Left lobe of liver (tissue), 2 donors: ENCODE measurements at regions not wholly inside any gene's neighbourhood (a gene's known extent, or its start where the extent isn't known, plus 50 kb on each side); places are given as distances from the start of the nearest gene placed in this dataset.
"Not testable (repeated sequence)": the region's sequence is repeated elsewhere in the genome, so short reads cannot be mapped to it uniquely, and the experiment has no call there.

ENCODE experiments used
- ATAC-seq: fragments of 200-7000 bp; cut with Tn5 transposase; one replicate; pipeline ENCODE4 v1.9.1; 2020; ENCODE audit warnings: mild to moderate bottlenecking, moderate library complexity
- DNase-seq: peaks from one replicate; pipeline ENCODE4 v3.0.0-alpha.2; 2020; ENCODE audit warnings: low spot score
- donor health status: DM: no; HTN: no; CAD: no; lungs with moderate emphysema.
- donor health status: DM: no; HTN: yes; CAD: no.

GRCh38 chr9:94387338-94388010, 59.0 kb upstream of the NUTM2F start:
- not testable (repeated sequence) for ATAC-seq, DNase-seq

GRCh38 chr9:94388011-94388406, 59.6 kb upstream of the NUTM2F start:
- not testable (repeated sequence) for DNase-seq, ATAC-seq

DNA sequence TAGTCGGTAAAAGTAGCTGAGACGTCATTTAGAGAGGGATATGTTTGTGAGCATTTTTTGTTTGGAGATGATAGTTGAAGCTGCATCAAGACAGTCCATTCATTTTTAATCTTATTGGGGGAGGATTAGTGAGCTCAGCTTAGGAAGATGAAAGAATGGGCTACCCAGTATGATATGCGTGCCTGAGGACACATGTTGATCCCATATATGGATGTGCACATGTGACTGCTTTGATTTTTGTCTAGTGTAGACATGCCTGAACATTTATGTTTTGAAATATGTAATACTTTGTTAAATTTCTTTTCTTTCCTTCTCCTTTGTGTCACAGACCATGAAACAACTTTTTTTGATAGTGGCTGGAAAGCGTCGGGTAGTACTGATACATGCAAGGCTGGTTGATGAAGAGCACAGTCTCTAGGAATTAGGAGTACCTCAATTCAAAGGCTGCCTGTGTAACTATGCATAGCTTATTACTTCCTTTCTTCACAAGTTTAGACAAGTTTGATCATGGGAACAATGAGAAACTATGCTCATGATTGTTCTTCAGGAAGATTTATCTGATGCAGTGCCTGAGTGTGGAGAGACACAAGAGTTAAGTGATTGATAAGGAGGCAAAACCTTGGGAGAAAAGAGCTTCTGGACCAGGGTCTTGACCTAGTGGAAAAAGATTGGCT, 62.1 kb upstream of the NUTM2F start:
- DNase-seq, ATAC-seq: not testable (repeated sequence)

GRCh38 chr9:94392971-94393624, 64.7 kb upstream of the NUTM2F start:
- peak; percentile 85 for ATAC-seq
- not testable (repeated sequence) for DNase-seq

DNA sequence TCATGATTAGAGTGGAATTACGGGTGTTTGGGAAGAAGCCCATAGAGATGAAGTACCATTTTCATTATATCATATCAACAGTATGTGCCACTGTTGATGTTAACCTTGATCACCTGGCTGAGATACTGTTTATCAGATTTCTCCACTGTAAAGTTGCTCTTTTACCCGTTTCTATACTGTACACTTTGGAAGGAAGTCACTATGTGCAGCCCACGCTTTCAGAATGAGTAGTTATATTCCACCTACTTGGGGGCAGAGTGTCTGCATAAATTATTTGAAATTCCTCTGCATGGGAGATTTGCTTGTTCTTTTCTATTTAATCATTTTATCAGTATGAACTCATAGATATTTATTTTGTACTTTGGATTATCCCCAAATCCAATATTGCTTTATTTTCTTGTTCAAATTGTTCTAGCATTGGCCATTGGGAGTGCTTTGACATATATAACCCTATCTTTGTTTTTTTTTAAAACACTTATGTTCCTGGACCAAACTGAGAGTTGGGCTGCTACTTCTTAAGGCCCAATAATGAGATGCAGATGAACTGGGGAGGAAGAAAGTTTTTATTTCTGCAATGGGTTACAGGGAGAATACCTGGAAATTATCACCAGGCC, 69.4 kb upstream of the NUTM2F start:
- ATAC-seq, DNase-seq: not testable (repeated sequence)

GRCh38 chr9:94400461-94400860, 72.0 kb upstream of the NUTM2F start:
- ATAC-seq, DNase-seq: not testable (repeated sequence)

DNA sequence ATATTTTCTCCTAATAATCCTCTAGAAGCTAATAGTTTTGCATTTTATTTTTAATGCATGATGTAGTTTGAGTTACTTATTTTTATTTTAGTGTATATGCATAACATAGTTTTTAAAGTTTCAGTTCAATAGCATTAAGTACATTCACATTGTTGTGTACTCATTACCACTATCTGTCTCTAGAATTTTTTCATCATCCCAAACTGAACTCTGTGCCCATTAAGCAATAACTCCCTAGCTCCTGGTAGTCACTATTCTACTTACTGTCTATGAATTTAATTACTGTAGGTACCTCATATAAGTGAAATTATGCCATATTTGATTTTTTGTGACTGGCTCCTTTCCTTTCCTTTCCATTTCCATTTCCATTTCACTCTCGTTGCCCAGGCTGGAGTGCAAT, 74.4 kb upstream of the NUTM2F start:
- peak; percentile 73 for ATAC-seq
- DNase-seq: not testable (repeated sequence)

- ATAC-seq, DNase-seq: not testable (repeated sequence)
These were observed 75.1 kb upstream of the NUTM2F start for GRCh38 chr9:94403571-94403970.

DNA sequence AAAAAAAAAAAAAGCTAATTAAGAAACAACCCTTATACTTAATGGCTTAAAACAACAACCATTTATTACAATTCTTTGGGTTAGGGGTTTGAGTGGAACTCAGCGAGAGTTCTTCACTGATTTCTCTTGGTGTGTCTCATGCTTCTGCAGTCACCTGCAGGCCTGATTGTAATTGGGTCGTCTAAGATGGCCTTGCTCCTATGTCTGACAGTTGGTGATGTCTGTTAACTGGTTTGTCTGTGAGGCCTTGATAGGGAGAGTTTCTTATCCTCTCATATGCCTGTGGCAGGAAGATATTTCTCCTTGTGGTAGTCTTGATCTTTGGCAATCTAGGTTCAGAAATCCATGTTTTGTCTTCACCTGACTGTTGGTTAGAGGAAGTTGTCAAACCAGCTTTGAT, 85.2 kb upstream of the NUTM2F start:
- not testable (repeated sequence) for DNase-seq
- peak; percentile 37 for ATAC-seq

GRCh38 chr9:94415111-94415510, 86.7 kb upstream of the NUTM2F start:
- not testable (repeated sequence) for ATAC-seq, DNase-seq

DNA sequence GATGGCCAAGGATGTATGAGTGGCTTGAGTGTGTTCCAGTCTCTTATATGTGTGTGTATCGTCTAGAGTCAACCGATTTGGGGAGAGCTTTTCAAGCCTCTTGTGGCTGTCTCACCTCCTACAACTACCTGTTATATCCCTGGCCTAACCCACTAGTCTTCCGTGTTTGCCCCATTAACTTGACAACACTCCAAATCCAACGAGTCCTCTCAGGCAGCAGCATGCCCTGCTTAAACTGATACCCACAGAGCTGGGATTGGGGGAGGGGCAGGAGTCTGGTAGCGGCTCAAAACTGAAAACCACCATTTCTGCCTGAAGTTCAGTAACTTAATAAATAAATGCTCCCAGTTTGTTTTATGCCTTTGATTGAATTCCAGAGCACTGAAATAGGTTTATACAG, 91.7 kb upstream of the NUTM2F start:
- DNase-seq, ATAC-seq: not testable (repeated sequence)

DNA sequence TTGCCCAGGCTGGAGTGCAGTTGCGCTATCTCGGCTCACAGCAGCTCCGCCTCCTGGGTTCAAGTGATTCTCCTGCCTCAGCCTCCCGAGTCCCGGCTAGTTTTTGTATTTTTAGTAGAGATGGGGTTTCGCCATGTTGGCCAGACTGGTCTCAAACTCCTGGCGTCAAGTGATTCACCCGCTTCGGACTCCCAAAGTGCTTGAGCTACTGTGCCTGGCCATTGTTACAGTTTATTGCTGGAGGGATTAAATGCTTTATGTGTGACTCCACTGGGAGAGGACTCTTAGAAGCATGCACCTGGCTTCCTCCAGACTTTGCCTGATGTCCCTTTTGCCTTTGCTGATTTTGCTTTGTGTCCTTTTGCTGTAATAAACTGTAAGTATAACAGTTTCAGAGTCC, 93.5 kb upstream of the NUTM2F start:
- not testable (repeated sequence) for ATAC-seq, DNase-seq

DNA sequence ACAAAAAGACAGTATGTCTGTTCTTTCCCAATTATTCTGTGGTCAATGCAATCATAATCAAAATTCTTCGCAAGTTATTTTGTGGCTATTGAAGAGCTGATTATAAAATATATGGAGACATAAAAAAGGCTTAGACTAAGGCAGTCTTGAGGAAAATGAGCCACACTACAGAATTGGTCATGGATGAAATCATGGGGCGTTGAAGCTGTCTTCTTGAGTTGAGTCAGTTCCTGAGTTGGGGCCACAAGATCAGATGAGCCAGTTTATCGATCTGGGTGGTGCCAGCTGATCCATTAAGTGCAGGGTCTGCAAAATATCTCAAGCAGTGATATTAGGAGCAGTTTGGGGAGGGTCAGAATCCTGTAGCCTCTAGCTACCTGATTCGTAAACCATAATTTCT, 96.9 kb upstream of the NUTM2F start:
- DNase-seq, ATAC-seq: not testable (repeated sequence)

- ATAC-seq, DNase-seq: not testable (repeated sequence)
These were observed 108.7 kb upstream of the NUTM2F start for GRCh38 chr9:94437128-94437527.

DNA sequence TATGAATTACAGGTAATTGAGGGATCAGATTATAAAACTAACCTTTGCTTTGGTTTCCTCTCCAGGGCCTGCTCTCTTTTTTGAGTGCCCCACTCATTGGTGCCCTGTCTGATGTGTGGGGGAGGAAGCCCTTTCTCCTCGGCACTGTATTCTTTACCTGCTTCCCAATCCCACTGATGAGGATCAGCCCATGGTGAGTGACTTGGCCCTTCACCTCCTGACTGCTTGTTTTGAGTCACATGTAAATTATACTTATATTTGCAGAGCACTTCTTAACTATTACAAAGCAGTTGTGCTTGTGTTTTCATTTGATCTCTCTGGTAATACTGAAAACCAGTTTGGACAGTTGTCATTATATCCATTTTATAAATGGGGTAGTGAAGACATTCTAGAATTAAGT, 109.9 kb upstream of the NUTM2F start:
- not testable (repeated sequence) for ATAC-seq, DNase-seq

GRCh38 chr9:94441146-94441545, 112.7 kb upstream of the NUTM2F start:
- ATAC-seq, DNase-seq: not testable (repeated sequence)

- ATAC-seq: no peak
- no peak for DNase-seq
These were observed 113.1 kb upstream of the PCAT7 start for GRCh38 chr9:94441796-94442195.

GRCh38 chr9:94443032-94443722, 111.7 kb upstream of the PCAT7 start:
- DNase-seq (no peak), ATAC-seq (no peak)

- DNase-seq (no peak), ATAC-seq (no peak)
These were observed 109.0 kb upstream of the PCAT7 start for GRCh38 chr9:94445863-94446262.

GRCh38 chr9:94449486-94449885, 105.4 kb upstream of the PCAT7 start:
- no peak for ATAC-seq
- no peak for DNase-seq

DNA sequence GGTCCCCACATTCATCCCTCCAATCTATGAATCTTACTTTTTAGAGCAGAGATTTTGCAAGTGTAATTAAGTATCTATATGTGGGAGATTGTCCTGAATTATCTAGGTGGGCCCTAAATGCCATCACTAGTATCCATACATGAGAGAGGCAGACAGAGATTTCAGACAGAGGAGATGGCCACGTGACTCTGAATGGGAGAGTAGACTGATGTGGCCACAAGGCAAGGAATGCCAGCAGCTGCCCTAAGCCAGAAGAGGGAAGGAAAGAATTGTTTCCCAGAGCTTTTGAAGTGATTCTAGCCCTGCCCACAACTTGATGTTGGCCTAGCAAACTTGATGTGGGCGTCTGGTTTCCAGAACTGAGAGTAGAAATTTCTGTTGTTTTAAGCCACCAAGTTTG, 90.1 kb upstream of the PCAT7 start:
- DNase-seq (no peak), ATAC-seq (no peak)
